ENCODE measurements at regions not wholly inside any gene's neighbourhood (a gene's known extent, or its start where the extent isn't known, plus 50 kb on each side); places are given as distances from the start of the nearest gene placed in this dataset.

DNA sequence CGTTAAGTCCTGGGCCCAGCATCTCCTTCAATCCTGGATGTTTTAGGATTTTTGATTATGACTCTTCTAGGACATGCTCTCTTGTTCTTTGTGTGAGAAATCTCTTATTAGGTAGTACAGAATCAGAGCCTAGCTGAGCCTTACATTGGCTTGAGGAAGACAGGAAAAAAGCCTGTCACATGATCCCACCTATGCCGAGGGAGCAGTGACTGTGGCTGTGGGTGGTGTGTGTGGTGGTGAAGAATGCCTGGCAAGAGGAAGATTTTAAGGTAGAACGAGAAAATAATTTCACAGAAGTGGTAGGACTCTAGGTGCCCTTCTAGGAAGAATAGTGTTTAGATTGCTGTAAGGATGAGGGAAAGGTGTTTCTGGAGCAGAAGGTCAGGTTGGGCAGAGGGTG is 449.5 kb upstream of the PROX1 start:
- ATAC-seq: no peak
- Mint-ChIP-seq H3K27me3 (ENCODE audit: low read depth) (no peaks in the 10 kb centered on the region), H3K9me3 (no peaks in the 10 kb centered on the region; the same call in 1 of the 2 replicates), H3K4me1 (no peaks in the 10 kb centered on the region), H3K27ac (no peak overlapping the region), H3K4me3 (no peak overlapping the region), H3K36me3 (no peaks in the 10 kb centered on the region)
- ChIA-PET POLR2A (no interaction called here), CTCF (no interaction called here)
- no peak for DNase-seq (ENCODE audit: low spot score)
- TF ChIP-seq, protein P1, sequence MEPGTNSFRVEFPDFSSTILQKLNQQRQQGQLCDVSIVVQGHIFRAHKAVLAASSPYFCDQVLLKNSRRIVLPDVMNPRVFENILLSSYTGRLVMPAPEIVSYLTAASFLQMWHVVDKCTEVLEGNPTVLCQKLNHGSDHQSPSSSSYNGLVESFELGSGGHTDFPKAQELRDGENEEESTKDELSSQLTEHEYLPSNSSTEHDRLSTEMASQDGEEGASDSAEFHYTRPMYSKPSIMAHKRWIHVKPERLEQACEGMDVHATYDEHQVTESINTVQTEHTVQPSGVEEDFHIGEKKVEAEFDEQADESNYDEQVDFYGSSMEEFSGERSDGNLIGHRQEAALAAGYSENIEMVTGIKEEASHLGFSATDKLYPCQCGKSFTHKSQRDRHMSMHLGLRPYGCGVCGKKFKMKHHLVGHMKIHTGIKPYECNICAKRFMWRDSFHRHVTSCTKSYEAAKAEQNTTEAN (CRISPR knock-in tag; IDR thresholded peaks at IDR 0.05): no peak
- TF ChIP-seq, protein P2, sequence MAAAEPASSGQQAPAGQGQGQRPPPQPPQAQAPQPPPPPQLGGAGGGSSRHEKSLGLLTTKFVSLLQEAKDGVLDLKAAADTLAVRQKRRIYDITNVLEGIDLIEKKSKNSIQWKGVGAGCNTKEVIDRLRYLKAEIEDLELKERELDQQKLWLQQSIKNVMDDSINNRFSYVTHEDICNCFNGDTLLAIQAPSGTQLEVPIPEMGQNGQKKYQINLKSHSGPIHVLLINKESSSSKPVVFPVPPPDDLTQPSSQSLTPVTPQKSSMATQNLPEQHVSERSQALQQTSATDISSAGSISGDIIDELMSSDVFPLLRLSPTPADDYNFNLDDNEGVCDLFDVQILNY (CRISPR knock-in tag; IDR thresholded peaks at IDR 0.05): no peak

DNA sequence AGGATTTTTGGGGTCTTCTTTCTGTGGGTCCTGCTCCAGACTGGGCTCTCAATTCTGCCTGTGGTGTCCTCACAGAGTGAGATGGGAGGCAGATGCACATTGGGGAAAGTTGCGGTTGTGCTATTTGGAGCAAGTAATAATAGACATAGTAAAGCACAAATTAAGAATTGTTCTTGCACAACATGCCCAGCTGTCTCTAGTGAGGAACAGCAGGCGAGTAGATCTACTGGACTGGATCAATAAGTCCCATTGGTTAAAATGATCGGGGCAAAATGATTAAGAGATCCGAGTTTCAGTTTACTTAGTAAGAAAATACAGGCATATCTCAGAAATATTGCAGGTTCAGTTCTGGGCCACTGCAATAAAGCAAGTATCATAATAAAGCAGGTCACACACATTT is 448.3 kb upstream of the PROX1 start:
- no peak overlapping the region for H3K4me3 Mint-ChIP-seq
- ChIA-PET CTCF (no interaction called here), POLR2A (no interaction called here)
- no peaks in the 10 kb centered on the region for H3K27me3 Mint-ChIP-seq (ENCODE audit: low read depth)
- H3K27ac Mint-ChIP-seq: no peak overlapping the region
- TF ChIP-seq TEAD1 (CRISPR knock-in tag; IDR thresholded peaks at IDR 0.05): no peak
- TF ChIP-seq, protein P3, sequence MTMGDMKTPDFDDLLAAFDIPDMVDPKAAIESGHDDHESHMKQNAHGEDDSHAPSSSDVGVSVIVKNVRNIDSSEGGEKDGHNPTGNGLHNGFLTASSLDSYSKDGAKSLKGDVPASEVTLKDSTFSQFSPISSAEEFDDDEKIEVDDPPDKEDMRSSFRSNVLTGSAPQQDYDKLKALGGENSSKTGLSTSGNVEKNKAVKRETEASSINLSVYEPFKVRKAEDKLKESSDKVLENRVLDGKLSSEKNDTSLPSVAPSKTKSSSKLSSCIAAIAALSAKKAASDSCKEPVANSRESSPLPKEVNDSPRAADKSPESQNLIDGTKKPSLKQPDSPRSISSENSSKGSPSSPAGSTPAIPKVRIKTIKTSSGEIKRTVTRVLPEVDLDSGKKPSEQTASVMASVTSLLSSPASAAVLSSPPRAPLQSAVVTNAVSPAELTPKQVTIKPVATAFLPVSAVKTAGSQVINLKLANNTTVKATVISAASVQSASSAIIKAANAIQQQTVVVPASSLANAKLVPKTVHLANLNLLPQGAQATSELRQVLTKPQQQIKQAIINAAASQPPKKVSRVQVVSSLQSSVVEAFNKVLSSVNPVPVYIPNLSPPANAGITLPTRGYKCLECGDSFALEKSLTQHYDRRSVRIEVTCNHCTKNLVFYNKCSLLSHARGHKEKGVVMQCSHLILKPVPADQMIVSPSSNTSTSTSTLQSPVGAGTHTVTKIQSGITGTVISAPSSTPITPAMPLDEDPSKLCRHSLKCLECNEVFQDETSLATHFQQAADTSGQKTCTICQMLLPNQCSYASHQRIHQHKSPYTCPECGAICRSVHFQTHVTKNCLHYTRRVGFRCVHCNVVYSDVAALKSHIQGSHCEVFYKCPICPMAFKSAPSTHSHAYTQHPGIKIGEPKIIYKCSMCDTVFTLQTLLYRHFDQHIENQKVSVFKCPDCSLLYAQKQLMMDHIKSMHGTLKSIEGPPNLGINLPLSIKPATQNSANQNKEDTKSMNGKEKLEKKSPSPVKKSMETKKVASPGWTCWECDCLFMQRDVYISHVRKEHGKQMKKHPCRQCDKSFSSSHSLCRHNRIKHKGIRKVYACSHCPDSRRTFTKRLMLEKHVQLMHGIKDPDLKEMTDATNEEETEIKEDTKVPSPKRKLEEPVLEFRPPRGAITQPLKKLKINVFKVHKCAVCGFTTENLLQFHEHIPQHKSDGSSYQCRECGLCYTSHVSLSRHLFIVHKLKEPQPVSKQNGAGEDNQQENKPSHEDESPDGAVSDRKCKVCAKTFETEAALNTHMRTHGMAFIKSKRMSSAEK (CRISPR knock-in tag; IDR thresholded peaks at IDR 0.05; ENCODE audit: borderline replicate concordance): no peak
- TF ChIP-seq ZNF396 (CRISPR knock-in tag; IDR thresholded peaks at IDR 0.05; ENCODE audit: borderline replicate concordance): no peak
- TF ChIP-seq, protein P4, sequence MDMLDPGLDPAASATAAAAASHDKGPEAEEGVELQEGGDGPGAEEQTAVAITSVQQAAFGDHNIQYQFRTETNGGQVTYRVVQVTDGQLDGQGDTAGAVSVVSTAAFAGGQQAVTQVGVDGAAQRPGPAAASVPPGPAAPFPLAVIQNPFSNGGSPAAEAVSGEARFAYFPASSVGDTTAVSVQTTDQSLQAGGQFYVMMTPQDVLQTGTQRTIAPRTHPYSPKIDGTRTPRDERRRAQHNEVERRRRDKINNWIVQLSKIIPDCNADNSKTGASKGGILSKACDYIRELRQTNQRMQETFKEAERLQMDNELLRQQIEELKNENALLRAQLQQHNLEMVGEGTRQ (CRISPR knock-in tag; IDR thresholded peaks at IDR 0.05): no peak
- TF ChIP-seq TEAD4 (CRISPR knock-in tag; IDR thresholded peaks at IDR 0.05): no peak
- TF ChIP-seq, protein P5, sequence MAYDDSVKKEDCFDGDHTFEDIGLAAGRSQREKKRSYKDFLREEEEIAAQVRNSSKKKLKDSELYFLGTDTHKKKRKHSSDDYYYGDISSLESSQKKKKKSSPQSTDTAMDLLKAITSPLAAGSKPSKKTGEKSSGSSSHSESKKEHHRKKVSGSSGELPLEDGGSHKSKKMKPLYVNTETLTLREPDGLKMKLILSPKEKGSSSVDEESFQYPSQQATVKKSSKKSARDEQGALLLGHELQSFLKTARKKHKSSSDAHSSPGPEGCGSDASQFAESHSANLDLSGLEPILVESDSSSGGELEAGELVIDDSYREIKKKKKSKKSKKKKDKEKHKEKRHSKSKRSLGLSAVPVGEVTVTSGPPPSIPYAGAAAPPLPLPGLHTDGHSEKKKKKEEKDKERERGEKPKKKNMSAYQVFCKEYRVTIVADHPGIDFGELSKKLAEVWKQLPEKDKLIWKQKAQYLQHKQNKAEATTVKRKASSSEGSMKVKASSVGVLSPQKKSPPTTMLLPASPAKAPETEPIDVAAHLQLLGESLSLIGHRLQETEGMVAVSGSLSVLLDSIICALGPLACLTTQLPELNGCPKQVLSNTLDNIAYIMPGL (CRISPR knock-in tag; IDR thresholded peaks at IDR 0.05): no peak
- TF ChIP-seq ZNF263 (CRISPR knock-in tag; IDR thresholded peaks at IDR 0.05; ENCODE audit: low read depth): no peak
- TF ChIP-seq, protein P6, sequence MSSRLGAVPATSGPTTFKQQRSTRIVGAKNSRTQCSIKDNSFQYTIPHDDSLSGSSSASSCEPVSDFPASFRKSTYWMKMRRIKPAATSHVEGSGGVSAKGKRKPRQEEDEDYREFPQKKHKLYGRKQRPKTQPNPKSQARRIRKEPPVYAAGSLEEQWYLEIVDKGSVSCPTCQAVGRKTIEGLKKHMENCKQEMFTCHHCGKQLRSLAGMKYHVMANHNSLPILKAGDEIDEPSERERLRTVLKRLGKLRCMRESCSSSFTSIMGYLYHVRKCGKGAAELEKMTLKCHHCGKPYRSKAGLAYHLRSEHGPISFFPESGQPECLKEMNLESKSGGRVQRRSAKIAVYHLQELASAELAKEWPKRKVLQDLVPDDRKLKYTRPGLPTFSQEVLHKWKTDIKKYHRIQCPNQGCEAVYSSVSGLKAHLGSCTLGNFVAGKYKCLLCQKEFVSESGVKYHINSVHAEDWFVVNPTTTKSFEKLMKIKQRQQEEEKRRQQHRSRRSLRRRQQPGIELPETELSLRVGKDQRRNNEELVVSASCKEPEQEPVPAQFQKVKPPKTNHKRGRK (CRISPR knock-in tag; IDR thresholded peaks at IDR 0.05; ENCODE audit: borderline replicate concordance): no peak
- TF ChIP-seq SOX15 (CRISPR knock-in tag; IDR thresholded peaks at IDR 0.05): no peak
- no peak for TF ChIP-seq ZNF423 (CRISPR knock-in tag; IDR thresholded peaks at IDR 0.05)
- TF ChIP-seq, protein P7, sequence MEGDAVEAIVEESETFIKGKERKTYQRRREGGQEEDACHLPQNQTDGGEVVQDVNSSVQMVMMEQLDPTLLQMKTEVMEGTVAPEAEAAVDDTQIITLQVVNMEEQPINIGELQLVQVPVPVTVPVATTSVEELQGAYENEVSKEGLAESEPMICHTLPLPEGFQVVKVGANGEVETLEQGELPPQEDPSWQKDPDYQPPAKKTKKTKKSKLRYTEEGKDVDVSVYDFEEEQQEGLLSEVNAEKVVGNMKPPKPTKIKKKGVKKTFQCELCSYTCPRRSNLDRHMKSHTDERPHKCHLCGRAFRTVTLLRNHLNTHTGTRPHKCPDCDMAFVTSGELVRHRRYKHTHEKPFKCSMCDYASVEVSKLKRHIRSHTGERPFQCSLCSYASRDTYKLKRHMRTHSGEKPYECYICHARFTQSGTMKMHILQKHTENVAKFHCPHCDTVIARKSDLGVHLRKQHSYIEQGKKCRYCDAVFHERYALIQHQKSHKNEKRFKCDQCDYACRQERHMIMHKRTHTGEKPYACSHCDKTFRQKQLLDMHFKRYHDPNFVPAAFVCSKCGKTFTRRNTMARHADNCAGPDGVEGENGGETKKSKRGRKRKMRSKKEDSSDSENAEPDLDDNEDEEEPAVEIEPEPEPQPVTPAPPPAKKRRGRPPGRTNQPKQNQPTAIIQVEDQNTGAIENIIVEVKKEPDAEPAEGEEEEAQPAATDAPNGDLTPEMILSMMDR (IDR thresholded peaks at IDR 0.05): no peak
- TF ChIP-seq RORB (CRISPR knock-in tag; IDR thresholded peaks at IDR 0.05): no peak
- TF ChIP-seq, protein P8, sequence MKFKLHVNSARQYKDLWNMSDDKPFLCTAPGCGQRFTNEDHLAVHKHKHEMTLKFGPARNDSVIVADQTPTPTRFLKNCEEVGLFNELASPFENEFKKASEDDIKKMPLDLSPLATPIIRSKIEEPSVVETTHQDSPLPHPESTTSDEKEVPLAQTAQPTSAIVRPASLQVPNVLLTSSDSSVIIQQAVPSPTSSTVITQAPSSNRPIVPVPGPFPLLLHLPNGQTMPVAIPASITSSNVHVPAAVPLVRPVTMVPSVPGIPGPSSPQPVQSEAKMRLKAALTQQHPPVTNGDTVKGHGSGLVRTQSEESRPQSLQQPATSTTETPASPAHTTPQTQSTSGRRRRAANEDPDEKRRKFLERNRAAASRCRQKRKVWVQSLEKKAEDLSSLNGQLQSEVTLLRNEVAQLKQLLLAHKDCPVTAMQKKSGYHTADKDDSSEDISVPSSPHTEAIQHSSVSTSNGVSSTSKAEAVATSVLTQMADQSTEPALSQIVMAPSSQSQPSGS (CRISPR knock-in tag; IDR thresholded peaks at IDR 0.05; ENCODE audit: borderline replicate concordance, low read depth): no peak
- TF ChIP-seq, protein P9, sequence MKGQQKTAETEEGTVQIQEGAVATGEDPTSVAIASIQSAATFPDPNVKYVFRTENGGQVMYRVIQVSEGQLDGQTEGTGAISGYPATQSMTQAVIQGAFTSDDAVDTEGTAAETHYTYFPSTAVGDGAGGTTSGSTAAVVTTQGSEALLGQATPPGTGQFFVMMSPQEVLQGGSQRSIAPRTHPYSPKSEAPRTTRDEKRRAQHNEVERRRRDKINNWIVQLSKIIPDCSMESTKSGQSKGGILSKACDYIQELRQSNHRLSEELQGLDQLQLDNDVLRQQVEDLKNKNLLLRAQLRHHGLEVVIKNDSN (CRISPR knock-in tag; IDR thresholded peaks at IDR 0.05): no peak
- TF ChIP-seq SMAD4 (CRISPR knock-in tag; IDR thresholded peaks at IDR 0.05): no peak
- no peak for TF ChIP-seq NFE2L1 (CRISPR knock-in tag; IDR thresholded peaks at IDR 0.05)
- no peak for TF ChIP-seq CREM (CRISPR knock-in tag; IDR thresholded peaks at IDR 0.05)
- TF ChIP-seq IRF2 (CRISPR knock-in tag; IDR thresholded peaks at IDR 0.05; ENCODE audit: borderline replicate concordance, low read depth): no peak
- no peaks in the 10 kb centered on the region for H3K4me1 Mint-ChIP-seq
- no peaks in the 10 kb centered on the region for H3K36me3 Mint-ChIP-seq
- DNase-seq (ENCODE audit: low spot score) (no peak), ATAC-seq (no peak)
- H3K9me3 Mint-ChIP-seq: no peaks in the 10 kb centered on the region; the same call in 1 of the 2 replicates
